ENCODE measurements at regions not wholly inside any gene's neighbourhood (a gene's known extent, or its start where the extent isn't known, plus 50 kb on each side); places are given as distances from the start of the nearest gene placed in this dataset.
"Not testable (repeated sequence)": the region's sequence is repeated elsewhere in the genome, so short reads cannot be mapped to it uniquely, and the experiment has no call there.

DNA sequence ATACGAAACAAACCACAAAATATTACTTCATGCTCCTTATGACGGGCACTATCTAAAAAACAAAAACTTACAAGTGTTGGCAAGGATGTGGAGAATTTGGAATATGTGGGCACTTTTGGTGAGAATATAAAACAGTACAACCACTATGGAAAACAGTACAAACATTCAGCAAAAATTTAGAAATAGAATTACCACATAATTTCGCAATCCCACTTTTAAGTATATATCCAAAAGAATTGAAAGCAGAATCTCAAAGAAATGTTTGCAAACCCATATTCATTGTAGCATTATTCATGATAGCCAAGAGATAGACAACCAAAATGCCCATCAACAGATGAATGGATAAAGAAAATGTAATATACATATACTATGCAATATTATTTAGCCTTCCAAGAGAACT is 1173.7 kb upstream of the PRR20A start:
- no peaks in the 10 kb centered on the region for H3K27me3 Mint-ChIP-seq
- H3K36me3 Mint-ChIP-seq (ENCODE audit: insufficient read depth): no peaks in the 10 kb centered on the region
- no peak for TF ChIP-seq CTCF (IDR thresholded peaks at IDR 0.05; ENCODE audit: unreplicated experiment)
- H3K4me3 Mint-ChIP-seq (ENCODE audit: low read depth): no peak overlapping the region
- peaks cover 10% of the 10 kb centered on the region for H3K9me3 Mint-ChIP-seq (ENCODE audit: low read depth)
- no peaks in the 10 kb centered on the region for H3K4me1 Mint-ChIP-seq (ENCODE audit: low read depth)
- no peak for DNase-seq (ENCODE audit: low spot score, unreplicated experiment)
- no peak overlapping the region for H3K27ac Mint-ChIP-seq

DNA sequence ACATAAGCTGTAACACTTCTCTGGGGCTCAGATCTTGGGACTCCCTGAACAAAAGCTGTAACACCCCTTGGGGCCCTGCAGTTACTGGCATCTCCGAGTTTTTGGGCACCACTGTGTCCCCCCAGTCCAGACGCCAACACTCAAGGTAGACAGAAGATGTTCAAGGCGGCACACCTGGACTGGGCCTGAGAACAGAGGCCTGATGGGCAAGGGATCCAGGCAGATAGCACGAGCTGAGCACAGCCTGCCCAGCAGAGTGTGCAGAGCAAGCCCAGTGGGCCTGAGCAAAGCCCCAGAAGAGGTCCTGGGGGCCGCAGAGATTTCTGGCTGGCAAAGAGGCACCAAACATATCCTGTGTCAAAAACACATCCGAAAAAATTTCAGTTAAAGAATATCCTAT is 1163.3 kb upstream of the PRR20A start:
- Mint-ChIP-seq H3K9me3 (ENCODE audit: low read depth) (peaks cover 8% of the 10 kb centered on the region), H3K27me3 (no peaks in the 10 kb centered on the region), H3K4me3 (ENCODE audit: low read depth) (no peak overlapping the region), H3K4me1 (ENCODE audit: low read depth) (no peaks in the 10 kb centered on the region), H3K27ac (no peak overlapping the region), H3K36me3 (ENCODE audit: insufficient read depth) (no peaks in the 10 kb centered on the region)
- TF ChIP-seq CTCF (IDR thresholded peaks at IDR 0.05; ENCODE audit: unreplicated experiment): no peak
- DNase-seq (ENCODE audit: low spot score, unreplicated experiment): no peak

DNA sequence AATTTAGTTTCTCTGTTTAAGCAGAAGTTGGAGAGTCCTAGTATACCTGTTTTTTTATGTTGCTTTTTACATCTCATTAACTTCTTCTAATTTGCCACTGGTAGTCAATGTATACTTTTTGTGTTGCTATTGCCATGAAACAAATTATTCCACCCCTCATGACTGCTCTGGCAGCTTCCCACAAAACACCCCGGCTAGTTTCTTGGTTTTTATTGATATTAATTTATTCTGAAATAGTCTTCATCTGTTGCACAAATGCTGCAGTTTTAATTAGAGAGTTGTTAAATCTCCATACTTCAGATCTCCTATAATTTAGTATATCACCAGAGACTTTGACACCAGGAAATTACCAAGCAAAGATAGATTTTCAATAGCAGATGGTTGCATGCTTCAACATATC is 1159.3 kb upstream of the PRR20A start:
- H3K4me1 Mint-ChIP-seq (ENCODE audit: low read depth): no peaks in the 10 kb centered on the region
- H3K27me3 Mint-ChIP-seq: no peaks in the 10 kb centered on the region
- no peak overlapping the region for H3K27ac Mint-ChIP-seq
- no peaks in the 10 kb centered on the region for H3K36me3 Mint-ChIP-seq (ENCODE audit: insufficient read depth)
- H3K9me3 Mint-ChIP-seq (ENCODE audit: low read depth): peaks cover 8% of the 10 kb centered on the region
- no peak for DNase-seq (ENCODE audit: low spot score, unreplicated experiment)
- no peak for TF ChIP-seq CTCF (IDR thresholded peaks at IDR 0.05; ENCODE audit: unreplicated experiment)
- H3K4me3 Mint-ChIP-seq (ENCODE audit: low read depth): no peak overlapping the region

GRCh38 chr13:55984026-55984425 is 1156.7 kb upstream of the PRR20A start:
- H3K4me1 Mint-ChIP-seq (ENCODE audit: low read depth); H3K27me3 Mint-ChIP-seq; H3K36me3 Mint-ChIP-seq (ENCODE audit: insufficient read depth); DNase-seq (ENCODE audit: low spot score, unreplicated experiment); H3K27ac Mint-ChIP-seq; H3K9me3 Mint-ChIP-seq (ENCODE audit: low read depth); H3K4me3 Mint-ChIP-seq (ENCODE audit: low read depth): not testable (repeated sequence)

- H3K27ac Mint-ChIP-seq: no peak overlapping the region
- no peak for TF ChIP-seq CTCF (IDR thresholded peaks at IDR 0.05; ENCODE audit: unreplicated experiment)
- no peak for DNase-seq (ENCODE audit: low spot score, unreplicated experiment)
- H3K4me3 Mint-ChIP-seq (ENCODE audit: low read depth): no peak overlapping the region
- no peaks in the 10 kb centered on the region for H3K36me3 Mint-ChIP-seq (ENCODE audit: insufficient read depth)
- H3K4me1 Mint-ChIP-seq (ENCODE audit: low read depth): no peaks in the 10 kb centered on the region
- no peaks in the 10 kb centered on the region for H3K27me3 Mint-ChIP-seq
- no peaks in the 10 kb centered on the region for H3K9me3 Mint-ChIP-seq (ENCODE audit: low read depth)
Observed at GRCh38 chr13:55990631-55991030, 1150.1 kb upstream of the PRR20A start.

DNA sequence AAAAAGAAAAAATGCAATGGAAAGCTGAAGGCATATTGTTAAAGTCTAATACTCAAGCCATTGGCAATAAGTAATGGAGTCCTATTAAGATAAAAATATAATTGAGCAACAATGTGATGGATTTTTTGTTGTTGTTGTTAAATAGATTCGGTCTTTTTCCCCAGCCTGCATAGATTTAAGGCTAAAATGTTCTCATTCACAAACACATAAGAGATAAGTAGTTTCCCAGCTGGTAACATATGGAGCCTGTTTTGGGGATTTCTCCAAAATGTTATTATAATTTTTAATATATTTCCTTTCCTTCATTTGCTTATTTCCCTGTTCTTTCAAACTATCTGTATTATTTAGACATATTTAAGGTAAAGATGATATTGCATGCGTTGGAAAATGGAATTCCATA is 1149.1 kb upstream of the PRR20A start:
- H3K27ac Mint-ChIP-seq: no peak overlapping the region

More for the DNA sequence above, 1149.1 kb upstream of the PRR20A start:
- DNase-seq (ENCODE audit: low spot score, unreplicated experiment): no peak
- Mint-ChIP-seq H3K27me3 (no peaks in the 10 kb centered on the region), H3K4me3 (ENCODE audit: low read depth) (no peak overlapping the region), H3K36me3 (ENCODE audit: insufficient read depth) (no peaks in the 10 kb centered on the region), H3K9me3 (ENCODE audit: low read depth) (no peaks in the 10 kb centered on the region), H3K4me1 (ENCODE audit: low read depth) (no peaks in the 10 kb centered on the region)
- TF ChIP-seq CTCF (IDR thresholded peaks at IDR 0.05; ENCODE audit: unreplicated experiment): no peak
